HG03103 (cell line): ENCODE measurements at regions not wholly inside any gene's neighbourhood (a gene's known extent, or its start where the extent isn't known, plus 50 kb on each side); places are given as distances from the start of the nearest gene placed in this dataset.
"Not testable (repeated sequence)": the region's sequence is repeated elsewhere in the genome, so short reads cannot be mapped to it uniquely, and the experiment has no call there.

Source experiments
- ATAC-seq: cut with Tn5 transposase; IDR thresholded peaks from one replicate; pipeline ENCODE4 v1.9.1; 2021; ENCODE audit warnings: low read depth; ENCODE audit not compliant: unreplicated experiment

GRCh38 chr6:17013701-17014100 lies 88.1 kb upstream of the STMND1 start:
- ATAC-seq: no peak

- no peak for ATAC-seq
These were observed 89.2 kb upstream of the STMND1 start for GRCh38 chr6:17012421-17013225.

GRCh38 chr6:17011985-17012384 lies 89.9 kb upstream of the STMND1 start:
- no peak for ATAC-seq

GRCh38 chr6:17007749-17008148 lies 94.1 kb upstream of the STMND1 start:
- no peak for ATAC-seq

- ATAC-seq: no peak
These were observed 95.3 kb upstream of the STMND1 start for GRCh38 chr6:17006543-17006942.

- no peak for ATAC-seq
These were observed 97.6 kb upstream of the STMND1 start for GRCh38 chr6:17004269-17004668.

- no peak for ATAC-seq
These were observed 99.7 kb upstream of the STMND1 start for GRCh38 chr6:17002123-17002522.

GRCh38 chr6:17001188-17001587 lies 100.7 kb upstream of the STMND1 start:
- no peak for ATAC-seq

GRCh38 chr6:16999491-17000436 lies 102.1 kb upstream of the STMND1 start:
- no peak for ATAC-seq

- no peak for ATAC-seq
These were observed 103.4 kb upstream of the STMND1 start for GRCh38 chr6:16998461-16998860.

GRCh38 chr6:16995511-16996250 lies 106.2 kb upstream of the STMND1 start:
- ATAC-seq: no peak

- no peak for ATAC-seq
These were observed 108.5 kb upstream of the STMND1 start for GRCh38 chr6:16993396-16993795.

- ATAC-seq: no peak
These were observed 109.7 kb upstream of the STMND1 start for GRCh38 chr6:16991981-16992629.

GRCh38 chr6:16989976-16990375 lies 111.9 kb upstream of the STMND1 start:
- ATAC-seq: not testable (repeated sequence)

- ATAC-seq: no peak
These were observed 112.5 kb upstream of the STMND1 start for GRCh38 chr6:16989382-16989781.

- ATAC-seq: no peak
These were observed 113.9 kb upstream of the STMND1 start for GRCh38 chr6:16987996-16988395.

- ATAC-seq: no peak
These were observed 116.2 kb upstream of the STMND1 start for GRCh38 chr6:16985513-16986284.

- ATAC-seq: no peak
These were observed 119.0 kb upstream of the STMND1 start for GRCh38 chr6:16982807-16983206.

- no peak for ATAC-seq
These were observed 122.0 kb upstream of the STMND1 start for GRCh38 chr6:16979677-16980370.
